Fibroblast of pulmonary artery (primary cell): ENCODE measurements at regions not wholly inside any gene's neighbourhood (a gene's known extent, or its start where the extent isn't known, plus 50 kb on each side); places are given as distances from the start of the nearest gene placed in this dataset.

ENCODE experiments used
- DNase-seq: peaks from one replicate; pipeline ENCODE4 v3.0.0-alpha.2; 2010; ENCODE audit warnings: low read depth
- H3K4me3 ChIP-seq: replicated peaks from 2 replicates; pipeline ENCODE4 v1.5.1; 2011; ENCODE audit warnings: low read depth, mild to moderate bottlenecking, control low read depth, low read length, moderate library complexity
- CTCF ChIP-seq: IDR thresholded peaks from 2 replicates; pipeline ENCODE4 v1.5.1; 2011; ENCODE audit warnings: mild to moderate bottlenecking, control low read depth, low read length, inconsistent platforms; ENCODE audit errors: missing control alignments

- TF ChIP-seq CTCF: no peak
- no peak for DNase-seq
- no peak overlapping the region for H3K4me3 ChIP-seq
Measured at GRCh38 chr6:100165442-100165841, 171.4 kb upstream of the MCHR2 start.

GRCh38 chr6:100163035-100163434 lies 169.0 kb upstream of the MCHR2 start:
- no peak overlapping the region for H3K4me3 ChIP-seq
- DNase-seq: no peak
- TF ChIP-seq CTCF: no peak

- DNase-seq: no peak
Measured at GRCh38 chr6:100161782-100162365, 167.9 kb upstream of the MCHR2 start.

GRCh38 chr6:100160930-100161329 lies 166.9 kb upstream of the MCHR2 start:
- no peak for TF ChIP-seq CTCF
- no peak for DNase-seq
- H3K4me3 ChIP-seq: no peak overlapping the region

More at GRCh38 chr6:100161782-100162365, 167.9 kb upstream of the MCHR2 start:
- TF ChIP-seq CTCF: no peak
- no peak overlapping the region for H3K4me3 ChIP-seq

- H3K4me3 ChIP-seq: no peak overlapping the region
- TF ChIP-seq CTCF: no peak
- no peak for DNase-seq
Measured at GRCh38 chr6:100155141-100155540, 161.1 kb upstream of the MCHR2 start.

- DNase-seq: no peak
- no peak for TF ChIP-seq CTCF
- no peak overlapping the region for H3K4me3 ChIP-seq
Measured at GRCh38 chr6:100153636-100154275, 159.7 kb upstream of the MCHR2 start.

- no peak overlapping the region for H3K4me3 ChIP-seq
- TF ChIP-seq CTCF: no peak
- no peak for DNase-seq
Measured at GRCh38 chr6:100152201-100152600, 158.2 kb upstream of the MCHR2 start.
